Activated CD4-positive, alpha-beta memory T cell treated with anti-CD3 and anti-CD28 coated beads, Interleukin-2, amount 10 ng/mL, durations not matched to agents 7 days and 5 days (primary cell): ENCODE measurements at regions not wholly inside any gene's neighbourhood (a gene's known extent, or its start where the extent isn't known, plus 50 kb on each side); places are given as distances from the start of the nearest gene placed in this dataset.

Experiments used
- CTCF ChIA-PET: fragments of 350-600 bp; sonication (Branson Sonifier 250); formaldehyde crosslinking; loops from one replicate; lab custom pipeline; 2021; ENCODE audit warnings: antibody characterized with exemption, inconsistent platforms; lab: Charles Lee
- POLR2A ChIA-PET: fragments of 350-600 bp; sonication (Branson Sonifier 250); formaldehyde crosslinking; loops from one replicate; lab custom pipeline; 2021; ENCODE audit warnings: antibody characterized with exemption; lab: Charles Lee
- DNase-seq: peaks from one replicate; pipeline ENCODE4 v3.0.0-alpha.2; 2020
- H3K27ac Mint-ChIP-seq: one replicate; pipeline ENCODE4 v1.8.0; 2021; ENCODE audit warnings: mild to moderate bottlenecking, mixed read lengths
- H3K27me3 Mint-ChIP-seq: one replicate; pipeline ENCODE4 v1.8.0; 2021; ENCODE audit warnings: mixed read lengths
- H3K36me3 Mint-ChIP-seq: one replicate; pipeline ENCODE4 v1.8.0; 2021; ENCODE audit warnings: low read depth, mixed read lengths
- H3K4me1 Mint-ChIP-seq: one replicate; pipeline ENCODE4 v1.8.0; 2021; ENCODE audit warnings: mixed read lengths
- H3K4me3 Mint-ChIP-seq: one replicate; pipeline ENCODE4 v1.8.0; 2021; ENCODE audit warnings: mild to moderate bottlenecking, mixed read lengths
- H3K9me3 Mint-ChIP-seq: one replicate; pipeline ENCODE4 v1.8.0; 2021; ENCODE audit warnings: mixed read lengths

GRCh38 chr2:20150110-20150706 lies 74.7 kb downstream of the SDC1 start:
- no peaks in the 10 kb centered on the region for H3K9me3 Mint-ChIP-seq
- H3K36me3 Mint-ChIP-seq = no peaks in the 10 kb centered on the region
- no peak overlapping the region for H3K4me3 Mint-ChIP-seq
- CTCF ChIA-PET = no interaction called here
- no peak for DNase-seq
- H3K4me1 Mint-ChIP-seq = peaks cover 2% of the 10 kb centered on the region
- H3K27me3 Mint-ChIP-seq = peaks cover 34% of the 10 kb centered on the region
- no peak overlapping the region for H3K27ac Mint-ChIP-seq
- POLR2A ChIA-PET = no interaction called here

- CTCF ChIA-PET = no interaction called here
- POLR2A ChIA-PET = no interaction called here
- Mint-ChIP-seq H3K27me3 (peaks cover 34% of the 10 kb centered on the region), H3K4me3 (no peak overlapping the region), H3K36me3 (no peaks in the 10 kb centered on the region), H3K9me3 (no peaks in the 10 kb centered on the region), H3K27ac (no peak overlapping the region), H3K4me1 (peaks cover 2% of the 10 kb centered on the region)
- no peak for DNase-seq
Observed at GRCh38 chr2:20149703-20150030, 75.3 kb downstream of the SDC1 start.

GRCh38 chr2:20148923-20149702 lies 75.8 kb downstream of the SDC1 start:
- Mint-ChIP-seq H3K4me1 (peaks cover 2% of the 10 kb centered on the region), H3K9me3 (no peaks in the 10 kb centered on the region), H3K4me3 (no peak overlapping the region), H3K27me3 (peaks cover 31% of the 10 kb centered on the region), H3K36me3 (no peaks in the 10 kb centered on the region), H3K27ac (no peak overlapping the region)
- no peak for DNase-seq
- CTCF ChIA-PET = interaction anchor here (1.0 kb wide), 1 partner anchor 13 kb away, joined by 3 read pairs; no protein-coding TSS in a partner anchor
- POLR2A ChIA-PET = no interaction called here

GRCh38 chr2:20148426-20148922 lies 76.5 kb downstream of the SDC1 start:
- Mint-ChIP-seq H3K9me3 (no peaks in the 10 kb centered on the region), H3K27ac (no peak overlapping the region), H3K27me3 (peaks cover 32% of the 10 kb centered on the region), H3K4me3 (no peak overlapping the region), H3K4me1 (peaks cover 2% of the 10 kb centered on the region), H3K36me3 (no peaks in the 10 kb centered on the region)
- ChIA-PET CTCF (interaction anchor here (1.0 kb wide), 1 partner anchor 13 kb away, joined by 3 read pairs; no protein-coding TSS in a partner anchor), POLR2A (no interaction called here)
- DNase-seq = no peak

- Mint-ChIP-seq H3K4me3 (no peak overlapping the region), H3K36me3 (no peaks in the 10 kb centered on the region), H3K4me1 (peaks cover 2% of the 10 kb centered on the region), H3K27me3 (peaks cover 33% of the 10 kb centered on the region), H3K9me3 (no peaks in the 10 kb centered on the region), H3K27ac (no peak overlapping the region)
- ChIA-PET CTCF (no interaction called here), POLR2A (no interaction called here)
- DNase-seq = no peak
Observed at GRCh38 chr2:20147351-20147750, 77.6 kb downstream of the SDC1 start.

GRCh38 chr2:20146401-20146800 lies 78.5 kb downstream of the SDC1 start:
- no peak overlapping the region for H3K27ac Mint-ChIP-seq
- ChIA-PET POLR2A (no interaction called here), CTCF (no interaction called here)
- no peak overlapping the region for H3K4me3 Mint-ChIP-seq
- peaks cover 2% of the 10 kb centered on the region for H3K4me1 Mint-ChIP-seq
- no peaks in the 10 kb centered on the region for H3K36me3 Mint-ChIP-seq
- H3K9me3 Mint-ChIP-seq = no peaks in the 10 kb centered on the region
- peaks cover 33% of the 10 kb centered on the region for H3K27me3 Mint-ChIP-seq
- DNase-seq = no peak

GRCh38 chr2:20145497-20146193 lies 79.3 kb downstream of the SDC1 start:
- POLR2A ChIA-PET = no interaction called here
- Mint-ChIP-seq H3K4me1 (peaks cover 2% of the 10 kb centered on the region), H3K36me3 (no peaks in the 10 kb centered on the region), H3K27me3 (peaks cover 32% of the 10 kb centered on the region), H3K27ac (no peak overlapping the region), H3K9me3 (no peaks in the 10 kb centered on the region), H3K4me3 (no peak overlapping the region)
- CTCF ChIA-PET = no interaction called here
- DNase-seq = no peak

- peaks cover 27% of the 10 kb centered on the region for H3K27me3 Mint-ChIP-seq
- POLR2A ChIA-PET = no interaction called here
- no peaks in the 10 kb centered on the region for H3K9me3 Mint-ChIP-seq
- peaks cover 2% of the 10 kb centered on the region for H3K4me1 Mint-ChIP-seq
- DNase-seq = no peak
- H3K4me3 Mint-ChIP-seq = no peak overlapping the region
- H3K27ac Mint-ChIP-seq = no peak overlapping the region
- no peaks in the 10 kb centered on the region for H3K36me3 Mint-ChIP-seq
- CTCF ChIA-PET = no interaction called here
Observed at GRCh38 chr2:20144861-20145260, 80.1 kb downstream of the SDC1 start.

GRCh38 chr2:20144196-20144595 lies 80.7 kb downstream of the SDC1 start:
- H3K9me3 Mint-ChIP-seq = no peaks in the 10 kb centered on the region
- peaks cover 2% of the 10 kb centered on the region for H3K4me1 Mint-ChIP-seq
- ChIA-PET POLR2A (no interaction called here), CTCF (interaction anchor here (0.6 kb wide), 1 partner anchor 782 kb away, joined by 3 read pairs; no protein-coding TSS in a partner anchor)
- no peak overlapping the region for H3K27ac Mint-ChIP-seq
- peaks cover 25% of the 10 kb centered on the region for H3K27me3 Mint-ChIP-seq
- no peak overlapping the region for H3K4me3 Mint-ChIP-seq
- H3K36me3 Mint-ChIP-seq = no peaks in the 10 kb centered on the region
- no peak for DNase-seq

GRCh38 chr2:20143263-20143662 lies 81.7 kb downstream of the SDC1 start:
- DNase-seq = no peak
- POLR2A ChIA-PET = no interaction called here
- H3K4me1 Mint-ChIP-seq = peaks cover 2% of the 10 kb centered on the region
- H3K27me3 Mint-ChIP-seq = peaks cover 22% of the 10 kb centered on the region
- H3K9me3 Mint-ChIP-seq = no peaks in the 10 kb centered on the region
- H3K4me3 Mint-ChIP-seq = no peak overlapping the region
- CTCF ChIA-PET = no interaction called here
- H3K27ac Mint-ChIP-seq = no peak overlapping the region
- no peaks in the 10 kb centered on the region for H3K36me3 Mint-ChIP-seq

GRCh38 chr2:20141806-20142205 lies 83.1 kb downstream of the SDC1 start:
- H3K9me3 Mint-ChIP-seq = no peaks in the 10 kb centered on the region
- H3K27me3 Mint-ChIP-seq = peaks cover 15% of the 10 kb centered on the region
- no peaks in the 10 kb centered on the region for H3K36me3 Mint-ChIP-seq
- peaks cover 2% of the 10 kb centered on the region for H3K4me1 Mint-ChIP-seq
- CTCF ChIA-PET = no interaction called here
- no peak overlapping the region for H3K4me3 Mint-ChIP-seq
- no peak for DNase-seq
- no peak overlapping the region for H3K27ac Mint-ChIP-seq
- POLR2A ChIA-PET = no interaction called here

- Mint-ChIP-seq H3K9me3 (no peaks in the 10 kb centered on the region), H3K4me3 (no peak overlapping the region), H3K4me1 (peaks cover 2% of the 10 kb centered on the region), H3K27ac (no peak overlapping the region), H3K27me3 (peaks cover 11% of the 10 kb centered on the region), H3K36me3 (no peaks in the 10 kb centered on the region)
- POLR2A ChIA-PET = no interaction called here
- DNase-seq = no peak
- CTCF ChIA-PET = no interaction called here
Observed at GRCh38 chr2:20141056-20141762, 83.7 kb downstream of the SDC1 start.
